ENCODE measurements at regions not wholly inside any gene's neighbourhood (a gene's known extent, or its start where the extent isn't known, plus 50 kb on each side); places are given as distances from the start of the nearest gene placed in this dataset.
A peak's percentile ranks its signal among the peaks of the same experiment; 100 is the strongest.

GRCh38 chr3:64408770-64409169 is 183.5 kb upstream of the PRICKLE2 start:
- FAIRE-seq (no peak), DNase-seq (no peak)
- Histone ChIP-seq H3K4me1 (ENCODE audit: control insufficient read depth in 3 of 3, insufficient read depth in 2 of 3, low read depth in 1 of 3, low read length in 2 of 3) (no peaks in the 10 kb centered on the region), H3K27ac (ENCODE audit: low read depth in 1 of 3, low read length in 2 of 3) (no peak overlapping the region), H3K36me3 (ENCODE audit: control insufficient read depth in 3 of 3, insufficient read depth in 2 of 3, low read depth in 1 of 3, low read length in 3 of 3) (no peaks in the 10 kb centered on the region), H3K9me3 (ENCODE audit: control insufficient read depth in 2 of 2, insufficient read depth in 1 of 2, low read depth in 1 of 2, low read length in 1 of 2) (no peaks in the 10 kb centered on the region), H3K27me3 (ENCODE audit: control insufficient read depth in 3 of 3, insufficient read depth in 3 of 3, low read length in 3 of 3) (peaks cover 0 to 6% (median 0%) of the 10 kb centered on the region in 3 donors), H3K4me3 (ENCODE audit: low read depth in 1 of 3, low read length in 3 of 3) (no peak overlapping the region)

GRCh38 chr3:64406271-64406670 is 181.0 kb upstream of the PRICKLE2 start:
- DNase-seq (no peak), FAIRE-seq (no peak)
- Histone ChIP-seq H3K9me3 (ENCODE audit: control insufficient read depth in 2 of 2, insufficient read depth in 1 of 2, low read depth in 1 of 2, low read length in 1 of 2) (no peaks in the 10 kb centered on the region), H3K36me3 (ENCODE audit: control insufficient read depth in 3 of 3, insufficient read depth in 2 of 3, low read depth in 1 of 3, low read length in 3 of 3) (no peaks in the 10 kb centered on the region), H3K4me1 (ENCODE audit: control insufficient read depth in 3 of 3, insufficient read depth in 2 of 3, low read depth in 1 of 3, low read length in 2 of 3) (no peaks in the 10 kb centered on the region), H3K4me3 (ENCODE audit: low read depth in 1 of 3, low read length in 3 of 3) (no peak overlapping the region), H3K27me3 (ENCODE audit: control insufficient read depth in 3 of 3, insufficient read depth in 3 of 3, low read length in 3 of 3) (peaks cover 0 to 6% (median 0%) of the 10 kb centered on the region in 3 donors), H3K27ac (ENCODE audit: low read depth in 1 of 3, low read length in 2 of 3) (no peak overlapping the region)
- 45 to 69% (median 57%) methylated on average over 3 of the region's 3 CpGs for WGBS, 3 donors

- Histone ChIP-seq H3K27me3 (ENCODE audit: control insufficient read depth in 3 of 3, insufficient read depth in 3 of 3, low read length in 3 of 3) (peaks cover 0 to 6% (median 0%) of the 10 kb centered on the region in 3 donors), H3K27ac (ENCODE audit: low read depth in 1 of 3, low read length in 2 of 3) (no peak overlapping the region), H3K4me1 (ENCODE audit: control insufficient read depth in 3 of 3, insufficient read depth in 2 of 3, low read depth in 1 of 3, low read length in 2 of 3) (no peaks in the 10 kb centered on the region), H3K36me3 (ENCODE audit: control insufficient read depth in 3 of 3, insufficient read depth in 2 of 3, low read depth in 1 of 3, low read length in 3 of 3) (no peaks in the 10 kb centered on the region), H3K9me3 (ENCODE audit: control insufficient read depth in 2 of 2, insufficient read depth in 1 of 2, low read depth in 1 of 2, low read length in 1 of 2) (no peaks in the 10 kb centered on the region), H3K4me3 (ENCODE audit: low read depth in 1 of 3, low read length in 3 of 3) (no peak overlapping the region)
- FAIRE-seq = no peak
- no peak for DNase-seq
- WGBS, 3 donors = 68 to 83% (median 71%) methylated on average over 1 of the region's 1 CpG
Measured at GRCh38 chr3:64405211-64405835, 180.1 kb upstream of the PRICKLE2 start.

- FAIRE-seq (no peak), DNase-seq (no peak)
- H3K36me3 ChIP-seq (ENCODE audit: control insufficient read depth in 3 of 3, insufficient read depth in 2 of 3, low read depth in 1 of 3, low read length in 3 of 3) = no peaks in the 10 kb centered on the region
- WGBS, 3 donors = 63 to 75% (median 65%) methylated on average over 3 of the region's 3 CpGs
- H3K4me3 ChIP-seq (ENCODE audit: low read depth in 1 of 3, low read length in 3 of 3) = no peak overlapping the region
- no peaks in the 10 kb centered on the region for H3K27me3 ChIP-seq (ENCODE audit: control insufficient read depth in 3 of 3, insufficient read depth in 3 of 3, low read length in 3 of 3)
- no peaks in the 10 kb centered on the region for H3K9me3 ChIP-seq (ENCODE audit: control insufficient read depth in 2 of 2, insufficient read depth in 1 of 2, low read depth in 1 of 2, low read length in 1 of 2)
- no peaks in the 10 kb centered on the region for H3K4me1 ChIP-seq (ENCODE audit: control insufficient read depth in 3 of 3, insufficient read depth in 2 of 3, low read depth in 1 of 3, low read length in 2 of 3)
- no peak overlapping the region for H3K27ac ChIP-seq (ENCODE audit: low read depth in 1 of 3, low read length in 2 of 3)
Measured at GRCh38 chr3:64400706-64401105, 175.4 kb upstream of the PRICKLE2 start.

GRCh38 chr3:64399205-64399800 is 174.0 kb upstream of the PRICKLE2 start:
- Histone ChIP-seq H3K9me3 (ENCODE audit: control insufficient read depth in 2 of 2, insufficient read depth in 1 of 2, low read depth in 1 of 2, low read length in 1 of 2) (no peaks in the 10 kb centered on the region), H3K4me3 (ENCODE audit: low read depth in 1 of 3, low read length in 3 of 3) (no peak overlapping the region), H3K4me1 (ENCODE audit: control insufficient read depth in 3 of 3, insufficient read depth in 2 of 3, low read depth in 1 of 3, low read length in 2 of 3) (no peaks in the 10 kb centered on the region), H3K27me3 (ENCODE audit: control insufficient read depth in 3 of 3, insufficient read depth in 3 of 3, low read length in 3 of 3) (no peaks in the 10 kb centered on the region), H3K36me3 (ENCODE audit: control insufficient read depth in 3 of 3, insufficient read depth in 2 of 3, low read depth in 1 of 3, low read length in 3 of 3) (no peaks in the 10 kb centered on the region), H3K27ac (ENCODE audit: low read depth in 1 of 3, low read length in 2 of 3) (peak overlapping the region in 1 of 3 donors; percentile 4)
- FAIRE-seq = no peak
- peak; percentile 59 to 64 for DNase-seq

- Histone ChIP-seq H3K9me3 (ENCODE audit: control insufficient read depth in 2 of 2, insufficient read depth in 1 of 2, low read depth in 1 of 2, low read length in 1 of 2) (no peaks in the 10 kb centered on the region), H3K4me3 (ENCODE audit: low read depth in 1 of 3, low read length in 3 of 3) (no peak overlapping the region), H3K27ac (ENCODE audit: low read depth in 1 of 3, low read length in 2 of 3) (no peak overlapping the region), H3K4me1 (ENCODE audit: control insufficient read depth in 3 of 3, insufficient read depth in 2 of 3, low read depth in 1 of 3, low read length in 2 of 3) (no peaks in the 10 kb centered on the region), H3K27me3 (ENCODE audit: control insufficient read depth in 3 of 3, insufficient read depth in 3 of 3, low read length in 3 of 3) (no peaks in the 10 kb centered on the region), H3K36me3 (ENCODE audit: control insufficient read depth in 3 of 3, insufficient read depth in 2 of 3, low read depth in 1 of 3, low read length in 3 of 3) (no peaks in the 10 kb centered on the region)
- DNase-seq = no peak
- WGBS, 3 donors = 69 to 73% (median 71%) methylated on average over 4 of the region's 4 CpGs
- no peak for FAIRE-seq
Measured at GRCh38 chr3:64398476-64398875, 173.2 kb upstream of the PRICKLE2 start.

GRCh38 chr3:64398006-64398405 is 172.7 kb upstream of the PRICKLE2 start:
- no peak overlapping the region for H3K4me3 ChIP-seq (ENCODE audit: low read depth in 1 of 3, low read length in 3 of 3)
- no peaks in the 10 kb centered on the region for H3K27me3 ChIP-seq (ENCODE audit: control insufficient read depth in 3 of 3, insufficient read depth in 3 of 3, low read length in 3 of 3)
- FAIRE-seq (no peak), DNase-seq (no peak)
- WGBS, 3 donors = 82 to 93% (median 89%) methylated on average over 5 of the region's 5 CpGs
- H3K36me3 ChIP-seq (ENCODE audit: control insufficient read depth in 3 of 3, insufficient read depth in 2 of 3, low read depth in 1 of 3, low read length in 3 of 3) = no peaks in the 10 kb centered on the region
- H3K4me1 ChIP-seq (ENCODE audit: control insufficient read depth in 3 of 3, insufficient read depth in 2 of 3, low read depth in 1 of 3, low read length in 2 of 3) = no peaks in the 10 kb centered on the region
- H3K9me3 ChIP-seq (ENCODE audit: control insufficient read depth in 2 of 2, insufficient read depth in 1 of 2, low read depth in 1 of 2, low read length in 1 of 2) = no peaks in the 10 kb centered on the region
- H3K27ac ChIP-seq (ENCODE audit: low read depth in 1 of 3, low read length in 2 of 3) = no peak overlapping the region

- DNase-seq = no peak
- H3K36me3 ChIP-seq (ENCODE audit: control insufficient read depth in 3 of 3, insufficient read depth in 2 of 3, low read depth in 1 of 3, low read length in 3 of 3) = no peaks in the 10 kb centered on the region
- H3K4me1 ChIP-seq (ENCODE audit: control insufficient read depth in 3 of 3, insufficient read depth in 2 of 3, low read depth in 1 of 3, low read length in 2 of 3) = no peaks in the 10 kb centered on the region
- 96 to 97% (median 96%) methylated on average over 2 of the region's 2 CpGs for WGBS, 3 donors
- no peaks in the 10 kb centered on the region for H3K27me3 ChIP-seq (ENCODE audit: control insufficient read depth in 3 of 3, insufficient read depth in 3 of 3, low read length in 3 of 3)
- peak overlapping the region in 2 of 3 donors; percentile 23 to 48 for H3K27ac ChIP-seq (ENCODE audit: low read depth in 1 of 3, low read length in 2 of 3)
- FAIRE-seq = no peak
- H3K9me3 ChIP-seq (ENCODE audit: control insufficient read depth in 2 of 2, insufficient read depth in 1 of 2, low read depth in 1 of 2, low read length in 1 of 2) = no peaks in the 10 kb centered on the region
- H3K4me3 ChIP-seq (ENCODE audit: low read depth in 1 of 3, low read length in 3 of 3) = no peak overlapping the region
Measured at GRCh38 chr3:64397573-64397972, 172.3 kb upstream of the PRICKLE2 start.

- H3K36me3 ChIP-seq (ENCODE audit: control insufficient read depth in 3 of 3, insufficient read depth in 2 of 3, low read depth in 1 of 3, low read length in 3 of 3) = no peaks in the 10 kb centered on the region
- DNase-seq (no peak), FAIRE-seq (no peak)
- no peak overlapping the region for H3K27ac ChIP-seq (ENCODE audit: low read depth in 1 of 3, low read length in 2 of 3)
- no peaks in the 10 kb centered on the region for H3K4me1 ChIP-seq (ENCODE audit: control insufficient read depth in 3 of 3, insufficient read depth in 2 of 3, low read depth in 1 of 3, low read length in 2 of 3)
- H3K27me3 ChIP-seq (ENCODE audit: control insufficient read depth in 3 of 3, insufficient read depth in 3 of 3, low read length in 3 of 3) = no peaks in the 10 kb centered on the region
- H3K9me3 ChIP-seq (ENCODE audit: control insufficient read depth in 2 of 2, insufficient read depth in 1 of 2, low read depth in 1 of 2, low read length in 1 of 2) = no peaks in the 10 kb centered on the region
- no peak overlapping the region for H3K4me3 ChIP-seq (ENCODE audit: low read depth in 1 of 3, low read length in 3 of 3)
- 65 to 87% (median 70%) methylated on average over 2 of the region's 2 CpGs for WGBS, 3 donors
Measured at GRCh38 chr3:64395490-64395889, 170.2 kb upstream of the PRICKLE2 start.

All from small intestine (tissue), 7 donors.